Caco-2 (cell line): ENCODE measurements at regions not wholly inside any gene's neighbourhood (a gene's known extent, or its start where the extent isn't known, plus 50 kb on each side); places are given as distances from the start of the nearest gene placed in this dataset.

Experiments used
- BruUV-seq: library from RNA; stranded (reverse); fragments of 400-500 nt; replicated peaks from 2 replicates; lab custom pipeline; 2021; lab: Mats Ljungman, UMichigan
- CTCF ChIA-PET: fragments of 300-600 bp; sonication (Branson Sonifier 250); formaldehyde crosslinking; loops from one replicate; lab custom pipeline; 2022; ENCODE audit warnings: antibody characterized with exemption; lab: Charles Lee
- POLR2A ChIA-PET: fragments of 300-600 bp; sonication (Branson Sonifier 250); formaldehyde crosslinking; loops from one replicate; lab custom pipeline; 2022; ENCODE audit warnings: antibody characterized with exemption; lab: Charles Lee
- DNase-seq, 2 experiments: peaks; one replicate each; pipeline versions ENCODE4 v3.0.0 to v3.0.0-alpha.2; 2020 to 2022
- H3K27me3 ChIP-seq: replicated peaks from 2 replicates; pipeline ENCODE4 v1.6.0; 2011; ENCODE audit warnings: low read length; ENCODE audit not compliant: control insufficient read depth, insufficient read depth
- H3K36me3 ChIP-seq: 2 replicates; pipeline ENCODE4 v1.5.1; 2011; ENCODE audit warnings: low read length; ENCODE audit not compliant: control insufficient read depth, insufficient read depth
- H3K4me1 ChIP-seq: fragments of 250-450 bp; sonication (Bioruptor Pico); 2 replicates; pipeline ENCODE4 v1.5.1; 2020; ENCODE audit warnings: mild to moderate bottlenecking
- H3K4me3 ChIP-seq: 2 replicates; pipeline ENCODE4 v1.5.1; 2011; ENCODE audit warnings: low read depth, mild to moderate bottlenecking, control low read depth, low read length
- H3K9me3 ChIP-seq: fragments of 250-450 bp; sonication (Bioruptor Pico); 2 replicates; pipeline ENCODE4 v1.5.1; 2020; ENCODE audit warnings: mild to moderate bottlenecking, moderate library complexity
- H3K27ac Mint-ChIP-seq: one replicate; pipeline ENCODE4 v1.8.0; 2022; ENCODE audit warnings: mixed read lengths; ENCODE audit not compliant: unreplicated experiment
- H3K27me3 Mint-ChIP-seq: one replicate; pipeline ENCODE4 v1.8.0; 2022; ENCODE audit warnings: mixed read lengths; ENCODE audit not compliant: insufficient read depth, unreplicated experiment
- H3K36me3 Mint-ChIP-seq: one replicate; pipeline ENCODE4 v1.8.0; 2022; ENCODE audit warnings: mild to moderate bottlenecking, mixed read lengths; ENCODE audit not compliant: insufficient read depth, unreplicated experiment
- H3K4me1 Mint-ChIP-seq: one replicate; pipeline ENCODE4 v1.8.0; 2022; ENCODE audit warnings: low read depth, mixed read lengths; ENCODE audit not compliant: unreplicated experiment
- H3K4me3 Mint-ChIP-seq: one replicate; pipeline ENCODE4 v1.8.0; 2022; ENCODE audit warnings: mild to moderate bottlenecking, moderate library complexity, mixed read lengths; ENCODE audit not compliant: unreplicated experiment
- H3K9me3 Mint-ChIP-seq: one replicate; pipeline ENCODE4 v1.8.0; 2022; ENCODE audit warnings: mixed read lengths; ENCODE audit not compliant: unreplicated experiment
- CTCF ChIP-seq, 2 experiments: fragments of 200-600 bp in 1 of 2; IDR thresholded peaks; 1 replicate in 1 of 2; 2 replicates in 1 of 2; pipeline versions ENCODE4 v1.5.1 to v1.8.0; 2011 to 2022; ENCODE audit warnings: antibody characterized with exemption in 1 of 2, control low read depth in 1 of 2, inconsistent platforms in 1 of 2, low read depth in 1 of 2, low read length in 1 of 2, mild to moderate bottlenecking in 1 of 2, moderate library complexity in 1 of 2; ENCODE audit not compliant: insufficient read depth in 1 of 2, severe bottlenecking in 1 of 2, unreplicated experiment in 1 of 2
- intact Hi-C: fragments of 100-400 bp; cut with micrococcal nuclease; formaldehyde crosslinking; loops from one replicate; pipeline ENCODE4 v1.10.0; 2022; ENCODE audit not compliant: unreplicated experiment

- Mint-ChIP-seq H3K9me3 (no peaks in the 10 kb centered on the region), H3K4me1 (no peaks in the 10 kb centered on the region), H3K27me3 (no peaks in the 10 kb centered on the region), H3K36me3 (no peaks in the 10 kb centered on the region), H3K27ac (no peak overlapping the region), H3K4me3 (no peak overlapping the region)
- DNase-seq: no peak
- no TSS peak for BruUV-seq
- no peaks in the 10 kb centered on the region for H3K27me3 ChIP-seq
- POLR2A ChIA-PET: no interaction called here
- no peak overlapping the region for H3K4me3 ChIP-seq
- CTCF ChIA-PET: no interaction called here
- TF ChIP-seq CTCF (IDR thresholded peaks at IDR 0.05; ENCODE audit: insufficient read depth in 1 of 2, low read depth in 1 of 2, low read length in 1 of 2, severe bottlenecking in 1 of 2, unreplicated experiment in 1 of 2): no peak
- no peaks in the 10 kb centered on the region for H3K9me3 ChIP-seq
- intact Hi-C loops: loop anchor here (5.0 kb wide), 1 partner anchor 1134 kb away; no protein-coding TSS in a partner anchor
- no peaks in the 10 kb centered on the region for H3K36me3 ChIP-seq
- H3K4me1 ChIP-seq: no peaks in the 10 kb centered on the region
Measured at GRCh38 chr15:95303713-95304112, 1026.8 kb upstream of the NR2F2 start.

GRCh38 chr15:95304151-95304946 is 1026.2 kb upstream of the NR2F2 start:
- DNase-seq: no peak
- no peak overlapping the region for H3K27ac Mint-ChIP-seq
- H3K4me3 Mint-ChIP-seq: no peak overlapping the region
- intact Hi-C loops: loop anchor here (5.0 kb wide), 1 partner anchor 1133 kb away; no protein-coding TSS in a partner anchor
- ChIA-PET POLR2A (no interaction called here), CTCF (no interaction called here)
- no peaks in the 10 kb centered on the region for H3K27me3 ChIP-seq
- H3K4me3 ChIP-seq: no peak overlapping the region
- no peaks in the 10 kb centered on the region for H3K36me3 Mint-ChIP-seq
- no peaks in the 10 kb centered on the region for H3K27me3 Mint-ChIP-seq
- H3K9me3 Mint-ChIP-seq: no peaks in the 10 kb centered on the region
- TF ChIP-seq CTCF (IDR thresholded peaks at IDR 0.05; ENCODE audit: insufficient read depth in 1 of 2, low read depth in 1 of 2, low read length in 1 of 2, severe bottlenecking in 1 of 2, unreplicated experiment in 1 of 2): no peak
- no peaks in the 10 kb centered on the region for H3K36me3 ChIP-seq
- H3K9me3 ChIP-seq: no peaks in the 10 kb centered on the region
- BruUV-seq: no TSS peak
- H3K4me1 Mint-ChIP-seq: no peaks in the 10 kb centered on the region
- no peaks in the 10 kb centered on the region for H3K4me1 ChIP-seq

- intact Hi-C loops: loop anchor here (5.0 kb wide), 2 partner anchors 933 to 1132 kb away; no protein-coding TSS in a partner anchor
- ChIA-PET POLR2A (no interaction called here), CTCF (no interaction called here)
- DNase-seq: no peak
- Histone ChIP-seq H3K4me3 (no peak overlapping the region), H3K27me3 (no peaks in the 10 kb centered on the region), H3K36me3 (no peaks in the 10 kb centered on the region), H3K9me3 (no peaks in the 10 kb centered on the region), H3K4me1 (no peaks in the 10 kb centered on the region)
- no peak overlapping the region for H3K4me3 Mint-ChIP-seq
- no peaks in the 10 kb centered on the region for H3K27me3 Mint-ChIP-seq
- H3K9me3 Mint-ChIP-seq: no peaks in the 10 kb centered on the region
- BruUV-seq: no TSS peak
- H3K36me3 Mint-ChIP-seq: no peaks in the 10 kb centered on the region
- H3K4me1 Mint-ChIP-seq: no peaks in the 10 kb centered on the region
- H3K27ac Mint-ChIP-seq: no peak overlapping the region
- TF ChIP-seq CTCF (IDR thresholded peaks at IDR 0.05; ENCODE audit: insufficient read depth in 1 of 2, low read depth in 1 of 2, low read length in 1 of 2, severe bottlenecking in 1 of 2, unreplicated experiment in 1 of 2): no peak
Measured at GRCh38 chr15:95304947-95305400, 1025.5 kb upstream of the NR2F2 start.
